Progenitor cell of endocrine pancreas (in vitro differentiated cells): ENCODE measurements at regions not wholly inside any gene's neighbourhood (a gene's known extent, or its start where the extent isn't known, plus 50 kb on each side); places are given as distances from the start of the nearest gene placed in this dataset.

Experiments used
- DNase-seq: peaks from one replicate; pipeline ENCODE4 v3.0.0; 2021; ENCODE audit warnings: low spot score; ENCODE audit not compliant: unreplicated experiment
- H3K27ac Mint-ChIP-seq: 2 replicates; pipeline ENCODE4 v1.8.0; 2021; ENCODE audit warnings: mild to moderate bottlenecking, moderate library complexity, mixed read lengths
- H3K27me3 Mint-ChIP-seq: 2 replicates; pipeline ENCODE4 v1.8.0; 2021; ENCODE audit warnings: mixed read lengths
- H3K36me3 Mint-ChIP-seq: 2 replicates; pipeline ENCODE4 v1.8.0; 2022; ENCODE audit warnings: mixed read lengths; ENCODE audit not compliant: insufficient read depth
- H3K4me1 Mint-ChIP-seq: 2 replicates; pipeline ENCODE4 v1.8.0; 2021; ENCODE audit warnings: low read depth, mixed read lengths
- H3K4me3 Mint-ChIP-seq: 2 replicates; pipeline ENCODE4 v1.8.0; 2021; ENCODE audit warnings: low read depth, mild to moderate bottlenecking, moderate library complexity, mixed read lengths
- H3K9me3 Mint-ChIP-seq: 2 replicates; pipeline ENCODE4 v1.8.0; 2021; ENCODE audit warnings: low read depth, mixed read lengths
- TF ChIP-seq, protein P1 (sequence below): fragments of 200-600 bp; sonication (generic); IDR thresholded peaks from one replicate; pipeline ENCODE4 v1.5.0; 2021; ENCODE audit warnings: antibody characterized with exemption, mild to moderate bottlenecking; ENCODE audit not compliant: unreplicated experiment

DNA sequence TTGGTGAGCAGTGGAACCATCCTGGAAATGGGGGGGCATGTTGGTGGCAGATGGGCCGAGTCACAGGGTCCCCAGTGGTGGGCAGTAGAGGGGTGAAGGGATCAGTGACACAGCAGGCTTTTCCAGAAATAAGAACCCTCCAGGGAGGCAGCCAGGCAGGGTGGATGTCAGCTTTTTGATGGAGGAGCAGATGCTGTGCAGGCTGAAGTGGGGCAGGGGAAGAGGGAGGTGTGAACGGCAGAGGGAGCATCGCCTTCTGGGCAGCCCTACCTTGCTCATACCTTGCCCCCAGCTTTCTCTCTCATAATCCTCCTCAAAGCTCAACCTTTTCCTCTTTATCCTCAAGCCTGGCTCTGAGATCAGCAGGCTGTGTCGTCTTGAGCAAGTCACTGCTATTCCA, 131.8 kb upstream of the IPO9 start:
- TF ChIP-seq, protein P1, sequence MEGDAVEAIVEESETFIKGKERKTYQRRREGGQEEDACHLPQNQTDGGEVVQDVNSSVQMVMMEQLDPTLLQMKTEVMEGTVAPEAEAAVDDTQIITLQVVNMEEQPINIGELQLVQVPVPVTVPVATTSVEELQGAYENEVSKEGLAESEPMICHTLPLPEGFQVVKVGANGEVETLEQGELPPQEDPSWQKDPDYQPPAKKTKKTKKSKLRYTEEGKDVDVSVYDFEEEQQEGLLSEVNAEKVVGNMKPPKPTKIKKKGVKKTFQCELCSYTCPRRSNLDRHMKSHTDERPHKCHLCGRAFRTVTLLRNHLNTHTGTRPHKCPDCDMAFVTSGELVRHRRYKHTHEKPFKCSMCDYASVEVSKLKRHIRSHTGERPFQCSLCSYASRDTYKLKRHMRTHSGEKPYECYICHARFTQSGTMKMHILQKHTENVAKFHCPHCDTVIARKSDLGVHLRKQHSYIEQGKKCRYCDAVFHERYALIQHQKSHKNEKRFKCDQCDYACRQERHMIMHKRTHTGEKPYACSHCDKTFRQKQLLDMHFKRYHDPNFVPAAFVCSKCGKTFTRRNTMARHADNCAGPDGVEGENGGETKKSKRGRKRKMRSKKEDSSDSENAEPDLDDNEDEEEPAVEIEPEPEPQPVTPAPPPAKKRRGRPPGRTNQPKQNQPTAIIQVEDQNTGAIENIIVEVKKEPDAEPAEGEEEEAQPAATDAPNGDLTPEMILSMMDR, result no peak
- Mint-ChIP-seq H3K4me3 (no peak overlapping the region), H3K4me1 (peaks cover 1% of the 10 kb centered on the region), H3K9me3 (no peaks in the 10 kb centered on the region), H3K27ac (no peak overlapping the region), H3K36me3 (no peaks in the 10 kb centered on the region), H3K27me3 (no peaks in the 10 kb centered on the region)
- no peak for DNase-seq

DNA sequence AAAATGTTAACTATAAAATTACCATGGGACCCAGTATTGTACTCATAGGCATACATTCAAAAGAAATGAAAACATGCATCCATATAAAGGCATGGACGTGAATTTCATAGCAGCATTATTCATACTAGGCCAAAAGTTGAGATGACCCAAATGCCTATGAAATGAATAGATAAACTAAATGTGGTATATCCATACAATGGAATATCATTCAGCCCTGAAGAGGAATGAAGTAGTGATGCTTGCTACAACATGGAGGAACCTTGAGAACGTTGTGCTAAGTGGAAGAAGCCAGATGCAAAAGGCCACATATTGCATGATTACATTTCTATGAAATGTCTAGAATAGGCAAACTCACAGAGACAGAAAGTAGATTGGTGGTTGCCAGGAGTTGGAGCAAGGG, 127.1 kb upstream of the IPO9 start:
- TF ChIP-seq, protein P1, result no peak
- no peaks in the 10 kb centered on the region for H3K36me3 Mint-ChIP-seq
- peaks cover 4% of the 10 kb centered on the region for H3K4me1 Mint-ChIP-seq
- no peaks in the 10 kb centered on the region for H3K9me3 Mint-ChIP-seq
- no peak overlapping the region for H3K27ac Mint-ChIP-seq
- H3K27me3 Mint-ChIP-seq, result no peaks in the 10 kb centered on the region
- DNase-seq, result no peak
- H3K4me3 Mint-ChIP-seq, result no peak overlapping the region

DNA sequence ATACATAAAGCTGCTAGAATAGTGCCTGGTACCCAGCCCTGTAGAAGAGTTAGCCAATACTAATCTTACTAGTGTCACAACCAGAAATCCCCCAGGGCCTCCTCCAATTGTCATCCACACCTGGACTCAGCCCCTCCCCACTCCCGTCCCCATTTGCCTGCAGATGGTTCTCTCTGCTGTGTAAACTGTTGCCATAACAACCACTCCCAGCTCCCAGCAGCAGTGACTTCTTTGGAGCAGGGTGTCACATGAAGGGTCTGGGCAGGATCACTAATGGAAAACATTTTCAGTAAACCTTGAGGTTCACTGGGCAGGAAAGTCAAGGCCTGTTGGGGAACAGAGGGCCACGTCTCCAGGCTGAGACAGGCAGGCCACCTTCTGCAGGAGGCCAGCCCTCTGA, 126.0 kb upstream of the IPO9 start:
- Mint-ChIP-seq H3K4me1 (peaks cover 4% of the 10 kb centered on the region), H3K27me3 (no peaks in the 10 kb centered on the region), H3K27ac (peak overlapping the region; percentile 17), H3K36me3 (no peaks in the 10 kb centered on the region), H3K9me3 (no peaks in the 10 kb centered on the region), H3K4me3 (no peak overlapping the region)
- DNase-seq, result no peak
- TF ChIP-seq, protein P1, result no peak

DNA sequence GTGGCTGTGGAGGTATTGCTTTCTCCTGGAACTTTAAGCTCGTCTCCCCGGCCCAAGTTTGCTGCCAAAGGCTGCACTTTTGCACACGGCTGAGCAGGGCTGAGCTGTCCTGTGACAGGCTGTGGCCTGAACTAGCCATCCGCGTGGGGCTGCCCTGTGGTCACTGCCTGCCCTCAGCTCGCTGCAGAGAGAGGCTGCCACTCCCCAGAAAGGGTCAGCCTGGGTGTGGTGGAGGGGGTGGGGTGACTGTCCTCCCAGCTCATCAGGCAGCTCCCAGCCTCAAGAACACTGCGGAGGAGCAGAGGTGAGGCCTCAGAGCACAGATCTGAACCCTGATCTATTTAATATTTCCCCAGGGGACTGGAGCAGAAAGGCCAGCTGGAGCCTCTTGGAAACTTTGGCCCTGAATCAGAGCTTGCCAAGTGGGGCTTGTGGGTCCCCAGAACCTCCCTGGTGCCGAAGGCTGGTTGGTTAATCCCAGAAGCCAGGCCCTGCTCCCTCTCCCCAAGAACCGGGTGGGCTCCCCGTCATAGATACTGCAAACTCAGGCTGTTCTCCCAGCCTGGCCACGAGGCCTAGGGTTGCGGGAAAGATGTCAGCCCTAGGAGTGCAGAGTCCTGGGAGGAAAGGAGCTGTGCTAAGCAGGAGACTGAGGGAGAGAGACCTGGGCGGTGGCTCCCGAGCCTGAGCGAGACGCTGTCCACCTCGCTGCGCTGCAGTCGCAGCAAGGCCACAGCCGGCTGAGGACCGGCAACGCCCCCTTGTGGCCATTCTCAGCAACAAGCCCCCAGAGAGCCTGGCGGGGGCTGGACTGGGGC, 125.1 kb upstream of the IPO9 start:
- TF ChIP-seq, protein P1, result peak; percentile 98
- no peaks in the 10 kb centered on the region for H3K27me3 Mint-ChIP-seq
- DNase-seq, result peak; percentile 90
- H3K36me3 Mint-ChIP-seq, result no peaks in the 10 kb centered on the region
- H3K9me3 Mint-ChIP-seq, result no peaks in the 10 kb centered on the region
- no peak overlapping the region for H3K4me3 Mint-ChIP-seq
- H3K4me1 Mint-ChIP-seq, result peaks cover 4% of the 10 kb centered on the region
- no peak overlapping the region for H3K27ac Mint-ChIP-seq

DNA sequence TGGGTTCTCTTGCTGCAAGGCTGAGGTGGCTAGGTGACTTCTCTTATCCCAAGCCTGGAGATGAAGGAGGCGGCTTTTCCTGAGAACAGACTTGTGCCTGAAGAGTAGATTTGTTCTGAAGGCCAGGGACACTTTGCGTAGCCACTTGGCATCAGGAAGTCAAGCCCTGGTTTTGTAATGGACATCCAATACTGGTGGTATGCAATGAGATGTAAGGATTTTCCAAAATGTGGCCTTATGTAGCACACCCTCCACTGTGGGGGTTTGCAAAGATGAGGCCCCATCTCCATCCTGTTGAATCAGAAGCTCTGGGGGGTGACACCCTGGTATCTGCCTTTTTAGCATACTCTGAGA, 124.5 kb upstream of the IPO9 start:
- H3K4me3 Mint-ChIP-seq, result no peak overlapping the region

More for the DNA sequence above, 124.5 kb upstream of the IPO9 start:
- H3K36me3 Mint-ChIP-seq, result no peaks in the 10 kb centered on the region
- DNase-seq, result no peak
- no peaks in the 10 kb centered on the region for H3K9me3 Mint-ChIP-seq
- H3K27me3 Mint-ChIP-seq, result no peaks in the 10 kb centered on the region
- no peak overlapping the region for H3K27ac Mint-ChIP-seq
- TF ChIP-seq, protein P1, result peak; percentile 3
- H3K4me1 Mint-ChIP-seq, result peaks cover 4% of the 10 kb centered on the region
